Endothelial cell of umbilical vein (primary cell): ENCODE measurements at regions not wholly inside any gene's neighbourhood (a gene's known extent, or its start where the extent isn't known, plus 50 kb on each side); places are given as distances from the start of the nearest gene placed in this dataset.

Source experiments
- BruUV-seq: library from RNA; stranded (reverse); fragments of 400-500 nt; replicated peaks from 2 replicates; lab custom pipeline; 2021; lab: Mats Ljungman, UMichigan
- CTCF ChIA-PET: fragments of 300-600, 350-600 bp; sonication (Branson Sonifier 250); formaldehyde crosslinking; loops from one replicate; lab custom pipeline; 2021; ENCODE audit warnings: antibody characterized with exemption, inconsistent platforms; lab: Charles Lee
- POLR2A ChIA-PET: fragments of 300-600, 350-600 bp; sonication (Branson Sonifier 250); formaldehyde crosslinking; loops from one replicate; lab custom pipeline; 2021; ENCODE audit warnings: antibody characterized with exemption, inconsistent platforms; lab: Charles Lee
- DNase-seq: peaks from one replicate; pipeline ENCODE4 v3.0.0-alpha.2; 2011; ENCODE audit warnings: low read depth, low spot score
- FAIRE-seq: peaks from 2 replicates; lab custom pipeline; 2011; peaks lifted over from hg19 to GRCh38; lab: Jason Lieb, UNC
- H2AFZ ChIP-seq: 2 replicates; pipeline ENCODE4 v1.6.0; 2012; ENCODE audit warnings: low read depth, low read length, control low read depth, inconsistent platforms
- H3K27ac ChIP-seq: 2 replicates; pipeline ENCODE4 v1.5.1; 2011; ENCODE audit warnings: low read depth, mild to moderate bottlenecking, control low read depth, low read length, moderate library complexity; ENCODE audit not compliant: insufficient read depth
- H3K27me3 ChIP-seq, 2 experiments: 2 replicates each; pipeline versions ENCODE4 v1.6.0 to v1.6.1; 2011; ENCODE audit warnings: low read length in 2 of 2, mixed read lengths in 1 of 2; ENCODE audit not compliant: control insufficient read depth in 2 of 2, insufficient read depth in 2 of 2
- H3K36me3 ChIP-seq, 2 experiments: 2 replicates in 1 of 2; 3 replicates in 1 of 2; pipeline ENCODE4 v1.5.1; 2011; ENCODE audit warnings: low read length in 2 of 2, mild to moderate bottlenecking in 1 of 2, moderate library complexity in 1 of 2; ENCODE audit not compliant: control insufficient read depth in 2 of 2, insufficient read depth in 2 of 2; ENCODE audit errors: extremely low read depth in 1 of 2
- H3K4me1 ChIP-seq: 3 replicates; pipeline ENCODE4 v1.5.1; 2011; ENCODE audit warnings: mild to moderate bottlenecking, low read length; ENCODE audit not compliant: control insufficient read depth, insufficient read depth; ENCODE audit errors: extremely low read depth
- H3K4me2 ChIP-seq: 2 replicates; pipeline ENCODE4 v1.6.1; 2011; ENCODE audit warnings: low read length, control low read depth, mixed read lengths; ENCODE audit not compliant: insufficient read depth
- H3K4me3 ChIP-seq, 3 experiments: fragments of 200-600 bp in 1 of 3; sonication (generic), shearing (Covaris generic) in 1 of 3; replicated peaks in 1 of 3; 2 replicates each; pipeline ENCODE4 v1.5.1; 2011 to 2016; ENCODE audit warnings: control low read depth in 3 of 3, low read length in 3 of 3, mild to moderate bottlenecking in 2 of 3, inconsistent platforms in 1 of 3, low read depth in 1 of 3, moderate library complexity in 1 of 3; ENCODE audit not compliant: insufficient read depth in 1 of 3
- H3K79me2 ChIP-seq: 2 replicates; pipeline ENCODE4 v1.6.0; 2012; ENCODE audit warnings: low read length, inconsistent platforms; ENCODE audit not compliant: control insufficient read depth, insufficient read depth
- H3K9ac ChIP-seq: replicated peaks from 2 replicates; pipeline ENCODE3; 2011; ENCODE audit warnings: low read length, control low read depth; ENCODE audit not compliant: insufficient read depth; ENCODE audit errors: extremely low read depth
- H3K9me1 ChIP-seq: replicated peaks from 3 replicates; pipeline ENCODE4 v1.6.0; 2011; ENCODE audit warnings: mild to moderate bottlenecking, low read length; ENCODE audit not compliant: control insufficient read depth, insufficient read depth; ENCODE audit errors: extremely low read depth
- H3K9me3 ChIP-seq: replicated peaks from 2 replicates; pipeline ENCODE4 v1.5.1; 2012; ENCODE audit warnings: low read length, inconsistent platforms; ENCODE audit not compliant: control insufficient read depth, insufficient read depth
- H4K20me1 ChIP-seq: replicated peaks from 2 replicates; pipeline ENCODE3; 2011; ENCODE audit warnings: mild to moderate bottlenecking, low read length; ENCODE audit not compliant: control insufficient read depth, insufficient read depth; ENCODE audit errors: extremely low read depth
- CTCF ChIP-seq, 2 donors: IDR thresholded peaks; 1 replicate in 1 of 2; 2 replicates in 1 of 2; pipeline ENCODE4 v1.5.1; 2011; ENCODE audit warnings: low read length in 2 of 2, mild to moderate bottlenecking in 2 of 2, moderate library complexity in 2 of 2, control low read depth in 1 of 2, inconsistent platforms in 1 of 2, low read depth in 1 of 2; ENCODE audit not compliant: insufficient read depth in 1 of 2; ENCODE audit errors: extremely low read depth in 1 of 2
- EZH2 ChIP-seq: IDR thresholded peaks from 2 replicates; pipeline ENCODE4 v1.6.1; 2012; ENCODE audit warnings: borderline replicate concordance, low read depth, mild to moderate bottlenecking, moderate library complexity, low read length, inconsistent platforms; ENCODE audit not compliant: severe bottlenecking
- FOS ChIP-seq: IDR thresholded peaks from 2 replicates; pipeline ENCODE4 v1.6.1; 2011; ENCODE audit warnings: mild to moderate bottlenecking, low read length, moderate library complexity, borderline replicate concordance; ENCODE audit not compliant: insufficient read depth
- GATA2 ChIP-seq: IDR thresholded peaks from 2 replicates; pipeline ENCODE4 v1.7.0; 2011; ENCODE audit warnings: low read depth, mild to moderate bottlenecking, moderate library complexity, mixed read lengths, low read length; ENCODE audit not compliant: insufficient read length, insufficient read depth
- JUN ChIP-seq: IDR thresholded peaks from 2 replicates; pipeline ENCODE4 v1.6.1; 2011; ENCODE audit warnings: borderline replicate concordance, low read depth; ENCODE audit not compliant: insufficient read length, insufficient read depth
- MAX ChIP-seq: IDR thresholded peaks from 2 replicates; pipeline ENCODE4 v1.6.1; 2011; ENCODE audit not compliant: insufficient read depth, insufficient read length
- MYC ChIP-seq: IDR thresholded peaks from one replicate; pipeline ENCODE4 v1.6.1; 2011; ENCODE audit warnings: mild to moderate bottlenecking, low read depth, low read length
- dilution Hi-C: fragments of 300-500 bp; cut with MboI; formaldehyde crosslinking; loops from one replicate; pipeline ENCODE4 v1.15.0; 2019; ENCODE audit warnings: low sequenced_read_pairs; ENCODE audit not compliant: extremely low pct_ligation_motif_present
- intact Hi-C: fragments of 100-400 bp; cut with micrococcal nuclease; formaldehyde crosslinking; loops from one replicate; pipeline ENCODE4 v1.10.0; 2022

- H3K4me1 ChIP-seq, result no peaks in the 10 kb centered on the region
- no peak overlapping the region for H2AFZ ChIP-seq
- POLR2A ChIA-PET, result no interaction called here
- FAIRE-seq (no peak), DNase-seq (no peak)
- H3K27me3 ChIP-seq, result no peaks in the 10 kb centered on the region
- no peaks in the 10 kb centered on the region for H3K9me1 ChIP-seq
- H4K20me1 ChIP-seq, result no peaks in the 10 kb centered on the region
- no peak for TF ChIP-seq MYC
- H3K9ac ChIP-seq, result no peak overlapping the region
- CTCF ChIA-PET, result no interaction called here
- BruUV-seq, result no TSS peak
- no peak overlapping the region for H3K4me2 ChIP-seq
- H3K79me2 ChIP-seq, result no peaks in the 10 kb centered on the region
- intact Hi-C loops (no loop called here), dilution Hi-C loops (no loop called here)
- no peak overlapping the region for H3K27ac ChIP-seq
- H3K4me3 ChIP-seq, result no peak overlapping the region
- H3K9me3 ChIP-seq, result no peaks in the 10 kb centered on the region
- no peaks in the 10 kb centered on the region for H3K36me3 ChIP-seq
Measured at GRCh38 chr3:161644891-161645635, 148.5 kb downstream of the OTOL1 start.

GRCh38 chr3:161647936-161648470 is 151.4 kb downstream of the OTOL1 start:
- Histone ChIP-seq H4K20me1 (no peaks in the 10 kb centered on the region), H3K4me2 (no peak overlapping the region), H3K79me2 (no peaks in the 10 kb centered on the region), H3K27me3 (no peaks in the 10 kb centered on the region), H3K27ac (no peak overlapping the region), H3K36me3 (no peaks in the 10 kb centered on the region), H3K9me1 (no peaks in the 10 kb centered on the region), H3K4me1 (no peaks in the 10 kb centered on the region), H3K9me3 (no peaks in the 10 kb centered on the region), H3K4me3 (no peak overlapping the region), H2AFZ (no peak overlapping the region), H3K9ac (no peak overlapping the region)
- FAIRE-seq (no peak), DNase-seq (no peak)
- ChIA-PET POLR2A (no interaction called here), CTCF (no interaction called here)
- intact Hi-C loops (no loop called here), dilution Hi-C loops (no loop called here)
- no peak for TF ChIP-seq JUN
- TF ChIP-seq CTCF (IDR thresholded peaks at IDR 0.05; ENCODE audit: extremely low read depth in 1 of 2, insufficient read depth in 1 of 2, low read depth in 1 of 2, low read length in 2 of 2), result no peak
- no peak for TF ChIP-seq MYC
- no peak for TF ChIP-seq GATA2
- no peak for TF ChIP-seq FOS
- no peak for TF ChIP-seq EZH2
- TF ChIP-seq MAX, result no peak
- BruUV-seq, result no TSS peak
